HEK293 (cell line): ENCODE measurements at regions not wholly inside any gene's neighbourhood (a gene's known extent, or its start where the extent isn't known, plus 50 kb on each side); places are given as distances from the start of the nearest gene placed in this dataset.

Source experiments
- CTCF ChIA-PET: fragments of 350-600 bp; formaldehyde crosslinking; extraction: SDS; loops from one replicate; lab custom pipeline; 2021; ENCODE audit warnings: antibody characterized with exemption; lab: Yijun Ruan, JAX
- POLR2A ChIA-PET: fragments of 300-600 bp; formaldehyde crosslinking; extraction: SDS; loops from one replicate; lab custom pipeline; 2020; ENCODE audit warnings: antibody characterized with exemption, inconsistent platforms; lab: Yijun Ruan, JAX
- H3K27ac ChIP-seq: fragments of 200-500 bp; sonication (Bioruptor generic); 2 replicates; pipeline ENCODE4 v1.5.1; 2014; ENCODE audit warnings: low read depth, low read length, control low read depth, inconsistent platforms; ENCODE audit errors: extremely low read depth
- H3K36me3 ChIP-seq, 2 experiments: fragments of 200-500 bp in 1 of 2; sonication (Bioruptor generic) in 1 of 2; 1 replicate in 1 of 2; 2 replicates in 1 of 2; pipeline ENCODE4 v1.5.1; 2014 to 2017; ENCODE audit warnings: inconsistent platforms in 2 of 2, low read length in 2 of 2; ENCODE audit not compliant: control insufficient read depth in 2 of 2, insufficient read depth in 1 of 2
- H3K4me1 ChIP-seq: fragments of 200-500 bp; sonication (Bioruptor generic); 2 replicates; pipeline ENCODE4 v1.5.1; 2014; ENCODE audit warnings: mild to moderate bottlenecking, low read length, inconsistent platforms; ENCODE audit not compliant: control insufficient read depth, insufficient read depth
- H3K4me3 ChIP-seq: 2 replicates; pipeline ENCODE4 v1.5.1; 2011; ENCODE audit warnings: low read depth, mild to moderate bottlenecking, control low read depth, low read length, moderate library complexity
- H3K9me3 ChIP-seq: fragments of 200-500 bp; sonication (Bioruptor generic); 2 replicates; pipeline ENCODE4 v1.5.1; 2014; ENCODE audit warnings: low read depth, low read length, inconsistent platforms; ENCODE audit not compliant: control insufficient read depth, insufficient read depth
- BCL11B ChIP-seq: fragments of 450-650 bp; formaldehyde crosslinking; IDR thresholded peaks from 2 replicates; pipeline ENCODE4 v1.5.1; 2016; ENCODE audit warnings: low read depth, missing biosample characterization, missing genetic modification characterization
- HOXA7 ChIP-seq: sonication (generic); formaldehyde crosslinking; IDR thresholded peaks from 2 replicates; pipeline ENCODE4 v1.8.1; 2022; ENCODE audit warnings: missing genetic modification reagents, borderline replicate concordance
- ZFP3 ChIP-seq: fragments of 450-650 bp; formaldehyde crosslinking; IDR thresholded peaks from 2 replicates; pipeline ENCODE4 v1.5.1; 2016; ENCODE audit warnings: low read depth, missing biosample characterization, missing genetic modification characterization
- ZIC2 ChIP-seq: fragments of 450-650 bp; formaldehyde crosslinking; IDR thresholded peaks from 2 replicates; pipeline ENCODE4 v1.5.1; 2016; ENCODE audit warnings: missing biosample characterization, missing genetic modification characterization
- ZNF10 ChIP-seq: fragments of 450-650 bp; formaldehyde crosslinking; IDR thresholded peaks from 2 replicates; pipeline ENCODE4 v1.5.1; 2017; ENCODE audit warnings: missing biosample characterization, missing genetic modification characterization
- ZNF112 ChIP-seq: fragments of 450-650 bp; formaldehyde crosslinking; IDR thresholded peaks from 2 replicates; pipeline ENCODE4 v1.5.0; 2017; ENCODE audit warnings: missing biosample characterization, missing genetic modification characterization
- ZNF169 ChIP-seq: fragments of 450-650 bp; formaldehyde crosslinking; IDR thresholded peaks from 2 replicates; pipeline ENCODE4 v1.5.1; 2016; ENCODE audit warnings: missing biosample characterization, missing genetic modification characterization
- ZNF23 ChIP-seq: fragments of 450-650 bp; formaldehyde crosslinking; IDR thresholded peaks from 2 replicates; pipeline ENCODE4 v1.5.1; 2016; ENCODE audit warnings: missing biosample characterization, missing genetic modification characterization, borderline replicate concordance
- ZNF366 ChIP-seq: fragments of 450-650 bp; formaldehyde crosslinking; conservative IDR thresholded peaks from 2 replicates; pipeline ENCODE4 v1.5.1; 2016; ENCODE audit warnings: missing biosample characterization, missing genetic modification characterization
- ZNF473 ChIP-seq: fragments of 450-650 bp; formaldehyde crosslinking; IDR thresholded peaks from 2 replicates; pipeline ENCODE4 v1.5.1; 2017; ENCODE audit warnings: missing biosample characterization, missing genetic modification characterization
- ZNF549 ChIP-seq: fragments of 450-650 bp; IDR thresholded peaks from 2 replicates; pipeline ENCODE4 v1.5.1; 2018; ENCODE audit warnings: missing biosample characterization, missing genetic modification characterization, mild to moderate bottlenecking, inconsistent platforms, moderate library complexity
- ZNF610 ChIP-seq: fragments of 450-650 bp; formaldehyde crosslinking; IDR thresholded peaks from 2 replicates; pipeline ENCODE4 v1.5.1; 2016; ENCODE audit warnings: missing biosample characterization, missing genetic modification characterization, borderline replicate concordance
- ZNF623 ChIP-seq: fragments of 450-650 bp; formaldehyde crosslinking; IDR thresholded peaks from 2 replicates; pipeline ENCODE4 v1.5.1; 2016; ENCODE audit warnings: missing biosample characterization, missing genetic modification characterization
- ZNF785 ChIP-seq: fragments of 450-650 bp; formaldehyde crosslinking; IDR thresholded peaks from 2 replicates; pipeline ENCODE4 v1.5.1; 2016; ENCODE audit warnings: missing biosample characterization, missing genetic modification characterization
- ZNF791 ChIP-seq: fragments of 450-650 bp; formaldehyde crosslinking; IDR thresholded peaks from 2 replicates; pipeline ENCODE4 v1.5.1; 2016; ENCODE audit warnings: missing biosample characterization, missing genetic modification characterization
- ZXDB ChIP-seq: fragments of 450-650 bp; formaldehyde crosslinking; IDR thresholded peaks from 2 replicates; pipeline ENCODE4 v1.5.1; 2016; ENCODE audit warnings: missing biosample characterization, missing genetic modification characterization
- TF ChIP-seq, protein P1 (sequence below): fragments of 450-650 bp; formaldehyde crosslinking; IDR thresholded peaks from 2 replicates; pipeline ENCODE4 v1.5.1; 2016; ENCODE audit warnings: missing biosample characterization, missing genetic modification characterization, borderline replicate concordance
- TF ChIP-seq, protein P2 (sequence below): sonication (generic); formaldehyde crosslinking; IDR thresholded peaks from 2 replicates; pipeline ENCODE4 v1.8.1; 2022; ENCODE audit warnings: mild to moderate bottlenecking, moderate library complexity, missing genetic modification reagents
- TF ChIP-seq, protein P3 (sequence below): fragments of 450-650 bp; formaldehyde crosslinking; IDR thresholded peaks from 2 replicates; pipeline ENCODE4 v1.5.1; 2016; ENCODE audit warnings: missing biosample characterization, missing genetic modification characterization
- TF ChIP-seq, protein P4 (sequence below): fragments of 450-650 bp; formaldehyde crosslinking; IDR thresholded peaks from 2 replicates; pipeline ENCODE4 v1.5.1; 2016; ENCODE audit warnings: missing biosample characterization, missing genetic modification characterization, low read depth
- TF ChIP-seq, protein P5 (sequence below): fragments of 450-650 bp; formaldehyde crosslinking; IDR thresholded peaks from 2 replicates; pipeline ENCODE4 v1.5.1; 2017; ENCODE audit warnings: missing biosample characterization, missing genetic modification characterization
- TF ChIP-seq, protein P6 (sequence below): fragments of 450-650 bp; formaldehyde crosslinking; IDR thresholded peaks from 2 replicates; pipeline ENCODE4 v1.5.1; 2016; ENCODE audit warnings: missing biosample characterization, missing genetic modification characterization, borderline replicate concordance

DNA sequence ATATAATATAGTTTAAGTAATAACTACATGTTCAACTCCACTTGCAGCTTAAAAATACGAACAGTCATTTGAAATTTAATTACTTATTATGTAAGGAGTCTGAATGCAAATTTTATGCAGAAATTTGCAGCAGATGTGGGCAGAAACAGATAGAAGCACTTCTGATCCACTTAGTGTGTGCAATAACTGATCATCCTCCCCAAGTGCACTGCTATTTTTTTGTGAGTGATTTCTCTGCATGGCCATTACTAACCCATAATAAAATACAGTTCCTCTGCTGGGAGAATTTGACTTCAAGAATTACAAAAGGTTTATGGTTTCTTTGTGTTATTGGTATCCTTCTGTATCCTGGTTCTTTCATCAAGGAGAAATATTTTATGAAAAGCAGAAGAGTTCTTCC lies 611.5 kb upstream of the RGS18 start:
- CTCF ChIA-PET: no interaction called here
- TF ChIP-seq ZNF623 (tag by site-specific recombination) (no peak), BCL11B (tag by site-specific recombination) (no peak), ZNF610 (tag by site-specific recombination) (no peak), ZNF549 (tag by site-specific recombination) (no peak), ZNF785 (tag by site-specific recombination) (no peak), ZNF473 (tag by site-specific recombination) (no peak), ZNF112 (tag by site-specific recombination) (no peak)
- TF ChIP-seq, all 188 proteins: peak for 0
- POLR2A ChIA-PET: no interaction called here
- Histone ChIP-seq H3K27ac (no peak overlapping the region), H3K4me1 (no peaks in the 10 kb centered on the region), H3K4me3 (no peak overlapping the region), H3K36me3 (no peaks in the 10 kb centered on the region), H3K9me3 (no peaks in the 10 kb centered on the region)

DNA sequence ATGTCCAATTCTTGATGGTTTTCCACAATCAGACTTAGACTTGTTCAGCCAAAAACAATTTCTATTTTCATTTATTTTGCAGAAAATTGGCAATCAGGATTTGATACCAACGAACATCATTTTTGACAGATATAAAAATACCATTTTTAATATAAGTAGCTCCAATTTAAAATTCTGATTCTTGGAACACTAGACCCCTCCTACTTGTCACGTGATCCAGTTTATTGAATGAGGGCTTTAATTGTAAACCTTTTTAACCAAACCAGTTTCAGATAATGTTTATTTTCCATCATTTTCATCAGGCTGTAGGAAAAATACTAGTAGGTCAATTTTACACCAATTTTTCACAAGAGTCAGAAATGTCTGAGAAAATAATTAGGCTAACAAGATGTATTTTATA lies 607.2 kb upstream of the RGS18 start:
- no peak overlapping the region for H3K27ac ChIP-seq
- ChIA-PET POLR2A (no interaction called here), CTCF (no interaction called here)
- H3K4me1 ChIP-seq: no peaks in the 10 kb centered on the region
- H3K4me3 ChIP-seq: no peak overlapping the region
- H3K36me3 ChIP-seq: no peaks in the 10 kb centered on the region
- H3K9me3 ChIP-seq: no peaks in the 10 kb centered on the region
- TF ChIP-seq ZNF366 (no peak), ZNF791 (tag by site-specific recombination) (no peak), ZNF169 (no peak), ZNF10 (tag by site-specific recombination) (no peak), ZNF23 (no peak), ZIC2 (tag by site-specific recombination) (no peak)
- TF ChIP-seq, protein P1, sequence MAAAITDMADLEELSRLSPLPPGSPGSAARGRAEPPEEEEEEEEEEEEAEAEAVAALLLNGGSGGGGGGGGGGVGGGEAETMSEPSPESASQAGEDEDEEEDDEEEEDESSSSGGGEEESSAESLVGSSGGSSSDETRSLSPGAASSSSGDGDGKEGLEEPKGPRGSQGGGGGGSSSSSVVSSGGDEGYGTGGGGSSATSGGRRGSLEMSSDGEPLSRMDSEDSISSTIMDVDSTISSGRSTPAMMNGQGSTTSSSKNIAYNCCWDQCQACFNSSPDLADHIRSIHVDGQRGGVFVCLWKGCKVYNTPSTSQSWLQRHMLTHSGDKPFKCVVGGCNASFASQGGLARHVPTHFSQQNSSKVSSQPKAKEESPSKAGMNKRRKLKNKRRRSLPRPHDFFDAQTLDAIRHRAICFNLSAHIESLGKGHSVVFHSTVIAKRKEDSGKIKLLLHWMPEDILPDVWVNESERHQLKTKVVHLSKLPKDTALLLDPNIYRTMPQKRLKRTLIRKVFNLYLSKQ (tag by site-specific recombination): no peak
- TF ChIP-seq, protein P2, sequence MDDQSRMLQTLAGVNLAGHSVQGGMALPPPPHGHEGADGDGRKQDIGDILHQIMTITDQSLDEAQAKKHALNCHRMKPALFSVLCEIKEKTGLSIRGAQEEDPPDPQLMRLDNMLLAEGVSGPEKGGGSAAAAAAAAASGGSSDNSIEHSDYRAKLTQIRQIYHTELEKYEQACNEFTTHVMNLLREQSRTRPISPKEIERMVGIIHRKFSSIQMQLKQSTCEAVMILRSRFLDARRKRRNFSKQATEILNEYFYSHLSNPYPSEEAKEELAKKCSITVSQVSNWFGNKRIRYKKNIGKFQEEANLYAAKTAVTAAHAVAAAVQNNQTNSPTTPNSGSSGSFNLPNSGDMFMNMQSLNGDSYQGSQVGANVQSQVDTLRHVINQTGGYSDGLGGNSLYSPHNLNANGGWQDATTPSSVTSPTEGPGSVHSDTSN (CRISPR knock-in tag): no peak
- TF ChIP-seq, protein P3, sequence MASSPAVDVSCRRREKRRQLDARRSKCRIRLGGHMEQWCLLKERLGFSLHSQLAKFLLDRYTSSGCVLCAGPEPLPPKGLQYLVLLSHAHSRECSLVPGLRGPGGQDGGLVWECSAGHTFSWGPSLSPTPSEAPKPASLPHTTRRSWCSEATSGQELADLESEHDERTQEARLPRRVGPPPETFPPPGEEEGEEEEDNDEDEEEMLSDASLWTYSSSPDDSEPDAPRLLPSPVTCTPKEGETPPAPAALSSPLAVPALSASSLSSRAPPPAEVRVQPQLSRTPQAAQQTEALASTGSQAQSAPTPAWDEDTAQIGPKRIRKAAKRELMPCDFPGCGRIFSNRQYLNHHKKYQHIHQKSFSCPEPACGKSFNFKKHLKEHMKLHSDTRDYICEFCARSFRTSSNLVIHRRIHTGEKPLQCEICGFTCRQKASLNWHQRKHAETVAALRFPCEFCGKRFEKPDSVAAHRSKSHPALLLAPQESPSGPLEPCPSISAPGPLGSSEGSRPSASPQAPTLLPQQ: no peak

DNA sequence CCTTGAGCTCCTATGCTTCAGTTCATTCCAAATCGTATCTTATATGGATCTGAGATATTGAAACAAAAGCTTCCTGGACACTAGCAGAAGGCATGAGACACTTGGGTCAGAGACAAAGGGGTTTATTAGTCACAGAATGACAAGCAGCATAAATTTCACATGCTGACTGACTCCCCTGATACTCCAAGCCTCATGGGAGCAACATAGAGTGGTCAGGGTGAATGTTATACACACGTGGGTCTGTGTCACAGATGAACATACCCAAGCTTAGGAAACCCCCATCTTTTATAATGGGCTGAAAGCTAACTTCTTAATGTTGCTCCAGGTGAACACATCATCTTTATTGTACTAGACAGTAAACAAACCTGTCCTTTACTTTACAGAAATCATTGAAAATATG lies 599.9 kb upstream of the RGS18 start:
- no peak overlapping the region for H3K4me3 ChIP-seq
- H3K27ac ChIP-seq: no peak overlapping the region
- ChIA-PET CTCF (interaction anchor here (0.6 kb wide), 1 partner anchor 14 kb away, joined by 7 read pairs; no protein-coding TSS in a partner anchor), POLR2A (no interaction called here)
- H3K36me3 ChIP-seq: no peaks in the 10 kb centered on the region
- H3K9me3 ChIP-seq: no peaks in the 10 kb centered on the region
- no peaks in the 10 kb centered on the region for H3K4me1 ChIP-seq
- TF ChIP-seq HOXA7 (CRISPR knock-in tag) (no peak), ZXDB (tag by site-specific recombination) (no peak), ZFP3 (tag by site-specific recombination) (no peak), ZNF791 (tag by site-specific recombination) (no peak)
- TF ChIP-seq, protein P4, sequence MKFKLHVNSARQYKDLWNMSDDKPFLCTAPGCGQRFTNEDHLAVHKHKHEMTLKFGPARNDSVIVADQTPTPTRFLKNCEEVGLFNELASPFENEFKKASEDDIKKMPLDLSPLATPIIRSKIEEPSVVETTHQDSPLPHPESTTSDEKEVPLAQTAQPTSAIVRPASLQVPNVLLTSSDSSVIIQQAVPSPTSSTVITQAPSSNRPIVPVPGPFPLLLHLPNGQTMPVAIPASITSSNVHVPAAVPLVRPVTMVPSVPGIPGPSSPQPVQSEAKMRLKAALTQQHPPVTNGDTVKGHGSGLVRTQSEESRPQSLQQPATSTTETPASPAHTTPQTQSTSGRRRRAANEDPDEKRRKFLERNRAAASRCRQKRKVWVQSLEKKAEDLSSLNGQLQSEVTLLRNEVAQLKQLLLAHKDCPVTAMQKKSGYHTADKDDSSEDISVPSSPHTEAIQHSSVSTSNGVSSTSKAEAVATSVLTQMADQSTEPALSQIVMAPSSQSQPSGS (tag by site-specific recombination): no peak
- TF ChIP-seq, protein P5, sequence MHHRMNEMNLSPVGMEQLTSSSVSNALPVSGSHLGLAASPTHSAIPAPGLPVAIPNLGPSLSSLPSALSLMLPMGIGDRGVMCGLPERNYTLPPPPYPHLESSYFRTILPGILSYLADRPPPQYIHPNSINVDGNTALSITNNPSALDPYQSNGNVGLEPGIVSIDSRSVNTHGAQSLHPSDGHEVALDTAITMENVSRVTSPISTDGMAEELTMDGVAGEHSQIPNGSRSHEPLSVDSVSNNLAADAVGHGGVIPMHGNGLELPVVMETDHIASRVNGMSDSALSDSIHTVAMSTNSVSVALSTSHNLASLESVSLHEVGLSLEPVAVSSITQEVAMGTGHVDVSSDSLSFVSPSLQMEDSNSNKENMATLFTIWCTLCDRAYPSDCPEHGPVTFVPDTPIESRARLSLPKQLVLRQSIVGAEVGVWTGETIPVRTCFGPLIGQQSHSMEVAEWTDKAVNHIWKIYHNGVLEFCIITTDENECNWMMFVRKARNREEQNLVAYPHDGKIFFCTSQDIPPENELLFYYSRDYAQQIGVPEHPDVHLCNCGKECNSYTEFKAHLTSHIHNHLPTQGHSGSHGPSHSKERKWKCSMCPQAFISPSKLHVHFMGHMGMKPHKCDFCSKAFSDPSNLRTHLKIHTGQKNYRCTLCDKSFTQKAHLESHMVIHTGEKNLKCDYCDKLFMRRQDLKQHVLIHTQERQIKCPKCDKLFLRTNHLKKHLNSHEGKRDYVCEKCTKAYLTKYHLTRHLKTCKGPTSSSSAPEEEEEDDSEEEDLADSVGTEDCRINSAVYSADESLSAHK (tag by site-specific recombination): no peak
- TF ChIP-seq, protein P6, sequence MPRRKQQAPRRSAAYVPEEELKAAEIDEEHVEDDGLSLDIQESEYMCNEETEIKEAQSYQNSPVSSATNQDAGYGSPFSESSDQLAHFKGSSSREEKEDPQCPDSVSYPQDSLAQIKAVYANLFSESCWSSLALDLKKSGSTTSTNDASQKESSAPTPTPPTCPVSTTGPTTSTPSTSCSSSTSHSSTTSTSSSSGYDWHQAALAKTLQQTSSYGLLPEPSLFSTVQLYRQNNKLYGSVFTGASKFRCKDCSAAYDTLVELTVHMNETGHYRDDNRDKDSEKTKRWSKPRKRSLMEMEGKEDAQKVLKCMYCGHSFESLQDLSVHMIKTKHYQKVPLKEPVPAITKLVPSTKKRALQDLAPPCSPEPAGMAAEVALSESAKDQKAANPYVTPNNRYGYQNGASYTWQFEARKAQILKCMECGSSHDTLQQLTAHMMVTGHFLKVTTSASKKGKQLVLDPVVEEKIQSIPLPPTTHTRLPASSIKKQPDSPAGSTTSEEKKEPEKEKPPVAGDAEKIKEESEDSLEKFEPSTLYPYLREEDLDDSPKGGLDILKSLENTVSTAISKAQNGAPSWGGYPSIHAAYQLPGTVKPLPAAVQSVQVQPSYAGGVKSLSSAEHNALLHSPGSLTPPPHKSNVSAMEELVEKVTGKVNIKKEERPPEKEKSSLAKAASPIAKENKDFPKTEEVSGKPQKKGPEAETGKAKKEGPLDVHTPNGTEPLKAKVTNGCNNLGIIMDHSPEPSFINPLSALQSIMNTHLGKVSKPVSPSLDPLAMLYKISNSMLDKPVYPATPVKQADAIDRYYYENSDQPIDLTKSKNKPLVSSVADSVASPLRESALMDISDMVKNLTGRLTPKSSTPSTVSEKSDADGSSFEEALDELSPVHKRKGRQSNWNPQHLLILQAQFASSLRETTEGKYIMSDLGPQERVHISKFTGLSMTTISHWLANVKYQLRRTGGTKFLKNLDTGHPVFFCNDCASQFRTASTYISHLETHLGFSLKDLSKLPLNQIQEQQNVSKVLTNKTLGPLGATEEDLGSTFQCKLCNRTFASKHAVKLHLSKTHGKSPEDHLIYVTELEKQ (tag by site-specific recombination): no peak
